GM19043 (cell line): ENCODE measurements at regions not wholly inside any gene's neighbourhood (a gene's known extent, or its start where the extent isn't known, plus 50 kb on each side); places are given as distances from the start of the nearest gene placed in this dataset.
"Not testable (repeated sequence)": the region's sequence is repeated elsewhere in the genome, so short reads cannot be mapped to it uniquely, and the experiment has no call there.

Source experiments
- ATAC-seq: cut with Tn5 transposase; IDR thresholded peaks from one replicate; pipeline ENCODE4 v1.9.1; 2021; ENCODE audit warnings: low read depth; ENCODE audit not compliant: unreplicated experiment

GRCh38 chr12:85626001-85626783 is 210.0 kb downstream of the RASSF9 start:
- no peak for ATAC-seq

GRCh38 chr12:85626784-85627171 is 209.4 kb downstream of the RASSF9 start:
- no peak for ATAC-seq

GRCh38 chr12:85627584-85627983 is 208.6 kb downstream of the RASSF9 start:
- ATAC-seq = no peak

- ATAC-seq = not testable (repeated sequence)
These were observed 207.6 kb downstream of the RASSF9 start for GRCh38 chr12:85628562-85628961.

GRCh38 chr12:85630851-85631250 is 205.4 kb downstream of the RASSF9 start:
- ATAC-seq = no peak

- ATAC-seq = no peak
These were observed 203.8 kb downstream of the RASSF9 start for GRCh38 chr12:85632390-85632789.

- ATAC-seq = no peak
These were observed 202.7 kb downstream of the RASSF9 start for GRCh38 chr12:85633491-85633890.

- no peak for ATAC-seq
These were observed 196.4 kb downstream of the RASSF9 start for GRCh38 chr12:85639834-85640233.

- ATAC-seq = no peak
These were observed 194.4 kb downstream of the RASSF9 start for GRCh38 chr12:85641796-85642195.

- no peak for ATAC-seq
These were observed 193.9 kb downstream of the RASSF9 start for GRCh38 chr12:85642288-85642687.

- ATAC-seq = no peak
These were observed 193.4 kb downstream of the RASSF9 start for GRCh38 chr12:85642808-85643207.

- ATAC-seq = no peak
These were observed 191.7 kb downstream of the RASSF9 start for GRCh38 chr12:85644508-85644907.

GRCh38 chr12:85653731-85654455 is 182.3 kb downstream of the RASSF9 start:
- ATAC-seq = no peak

- no peak for ATAC-seq
These were observed 181.8 kb downstream of the RASSF9 start for GRCh38 chr12:85654456-85654840.

- ATAC-seq = no peak
These were observed 179.6 kb downstream of the RASSF9 start for GRCh38 chr12:85656561-85656960.

GRCh38 chr12:85657251-85657650 is 179.0 kb downstream of the RASSF9 start:
- no peak for ATAC-seq

GRCh38 chr12:85657836-85658630 is 178.2 kb downstream of the RASSF9 start:
- no peak for ATAC-seq

- no peak for ATAC-seq
These were observed 176.3 kb downstream of the RASSF9 start for GRCh38 chr12:85659754-85660530.

- ATAC-seq = no peak
These were observed 174.6 kb downstream of the RASSF9 start for GRCh38 chr12:85661461-85662206.

GRCh38 chr12:85662207-85662602 is 174.0 kb downstream of the RASSF9 start:
- no peak for ATAC-seq
